RCC 7860 (cell line): ENCODE measurements at regions not wholly inside any gene's neighbourhood (a gene's known extent, or its start where the extent isn't known, plus 50 kb on each side); places are given as distances from the start of the nearest gene placed in this dataset.

Experiments
- DNase-seq: peaks from one replicate; pipeline ENCODE4 v3.0.0-alpha.2; 2015; ENCODE audit warnings: low spot score
- FAIRE-seq: peaks from 2 replicates; lab custom pipeline; 2012; peaks lifted over from hg19 to GRCh38; lab: Jason Lieb, UNC

- DNase-seq (peak; percentile 19), FAIRE-seq (no peak)
Measured at GRCh38 chr3:148075771-148076716, 621.7 kb upstream of the AGTR1 start.

GRCh38 chr3:148077318-148077923, 620.3 kb upstream of the AGTR1 start:
- peak; percentile 14 for DNase-seq

GRCh38 chr3:148077965-148078364, 619.7 kb upstream of the AGTR1 start:
- DNase-seq (no peak), FAIRE-seq (no peak)

More at GRCh38 chr3:148077318-148077923, 620.3 kb upstream of the AGTR1 start:
- peak; percentile 79 for FAIRE-seq

- no peak for FAIRE-seq
Measured at GRCh38 chr3:148078658-148079057, 619.0 kb upstream of the AGTR1 start.

GRCh38 chr3:148079370-148079769, 618.3 kb upstream of the AGTR1 start:
- no peak for DNase-seq
- FAIRE-seq: no peak

More at GRCh38 chr3:148078658-148079057, 619.0 kb upstream of the AGTR1 start:
- no peak for DNase-seq

- no peak for DNase-seq
- FAIRE-seq: no peak
Measured at GRCh38 chr3:148081926-148082325, 615.8 kb upstream of the AGTR1 start.

GRCh38 chr3:148082506-148083280, 615.0 kb upstream of the AGTR1 start:
- DNase-seq (no peak), FAIRE-seq (no peak)

- FAIRE-seq (no peak), DNase-seq (no peak)
Measured at GRCh38 chr3:148083526-148084182, 614.0 kb upstream of the AGTR1 start.

GRCh38 chr3:148084931-148085330, 612.8 kb upstream of the AGTR1 start:
- FAIRE-seq (no peak), DNase-seq (no peak)

GRCh38 chr3:148087601-148088371, 609.9 kb upstream of the AGTR1 start:
- DNase-seq (no peak), FAIRE-seq (no peak)

- FAIRE-seq: no peak
- no peak for DNase-seq
Measured at GRCh38 chr3:148089171-148089570, 608.5 kb upstream of the AGTR1 start.

GRCh38 chr3:148090156-148090555, 607.5 kb upstream of the AGTR1 start:
- no peak for DNase-seq
- no peak for FAIRE-seq

- DNase-seq (no peak), FAIRE-seq (no peak)
Measured at GRCh38 chr3:148092624-148093347, 604.9 kb upstream of the AGTR1 start.

- no peak for DNase-seq
- no peak for FAIRE-seq
Measured at GRCh38 chr3:148093753-148094152, 604.0 kb upstream of the AGTR1 start.

- FAIRE-seq (no peak), DNase-seq (no peak)
Measured at GRCh38 chr3:148095962-148096361, 601.7 kb upstream of the AGTR1 start.

- DNase-seq (no peak), FAIRE-seq (no peak)
Measured at GRCh38 chr3:148100476-148100875, 597.2 kb upstream of the AGTR1 start.

- FAIRE-seq: no peak
Measured at GRCh38 chr3:148101061-148101460, 596.6 kb upstream of the AGTR1 start.

GRCh38 chr3:148102156-148102555, 595.5 kb upstream of the AGTR1 start:
- no peak for FAIRE-seq
- no peak for DNase-seq

More at GRCh38 chr3:148101061-148101460, 596.6 kb upstream of the AGTR1 start:
- DNase-seq: no peak

- FAIRE-seq (no peak), DNase-seq (no peak)
Measured at GRCh38 chr3:148106062-148106461, 591.6 kb upstream of the AGTR1 start.
